ENCODE measurements at regions not wholly inside any gene's neighbourhood (a gene's known extent, or its start where the extent isn't known, plus 50 kb on each side); places are given as distances from the start of the nearest gene placed in this dataset.
A peak's percentile ranks its signal among the peaks of the same experiment; 100 is the strongest.
"Not testable (repeated sequence)": the region's sequence is repeated elsewhere in the genome, so short reads cannot be mapped to it uniquely, and the experiment has no call there.

- no CpG with 5 or more reads among the region's 3 CpGs for WGBS (ENCODE audit: insufficient coverage, low coverage, low lambda C conversion rate, missing lambda C conversion rate)
- intact Hi-C loops (cut with DNase I) = not testable (repeated sequence)
Measured at GRCh38 chr2:89106369-89107019, 415.0 kb downstream of the RPIA start.

DNA sequence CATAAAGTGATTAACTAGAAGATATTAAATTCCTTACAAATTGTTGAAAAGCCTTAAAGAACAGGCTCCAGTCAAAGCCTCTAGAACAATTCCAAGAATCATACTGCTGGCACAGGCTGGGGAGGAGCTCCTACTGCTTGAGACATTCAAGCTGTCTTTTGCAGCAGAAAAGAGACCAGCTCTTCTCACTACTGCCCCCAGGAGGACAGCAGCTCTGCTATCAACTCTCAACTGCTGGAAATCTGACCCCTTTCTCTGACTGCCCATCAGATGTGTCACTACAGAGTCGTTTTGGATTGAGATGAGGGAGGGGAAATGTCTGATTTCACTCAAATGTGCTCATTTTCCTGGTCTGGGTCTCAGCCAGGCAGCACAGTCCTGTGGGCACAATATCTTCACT, 421.0 kb downstream of the RPIA start:
- H3K27ac ChIP-seq; H3K4me3 ChIP-seq; H3K36me3 ChIP-seq; intact Hi-C loops (cut with DNase I); H3K27me3 ChIP-seq; DNase-seq; H3K4me1 ChIP-seq; H3K9me3 ChIP-seq: not testable (repeated sequence)
- TF ChIP-seq, protein P1, sequence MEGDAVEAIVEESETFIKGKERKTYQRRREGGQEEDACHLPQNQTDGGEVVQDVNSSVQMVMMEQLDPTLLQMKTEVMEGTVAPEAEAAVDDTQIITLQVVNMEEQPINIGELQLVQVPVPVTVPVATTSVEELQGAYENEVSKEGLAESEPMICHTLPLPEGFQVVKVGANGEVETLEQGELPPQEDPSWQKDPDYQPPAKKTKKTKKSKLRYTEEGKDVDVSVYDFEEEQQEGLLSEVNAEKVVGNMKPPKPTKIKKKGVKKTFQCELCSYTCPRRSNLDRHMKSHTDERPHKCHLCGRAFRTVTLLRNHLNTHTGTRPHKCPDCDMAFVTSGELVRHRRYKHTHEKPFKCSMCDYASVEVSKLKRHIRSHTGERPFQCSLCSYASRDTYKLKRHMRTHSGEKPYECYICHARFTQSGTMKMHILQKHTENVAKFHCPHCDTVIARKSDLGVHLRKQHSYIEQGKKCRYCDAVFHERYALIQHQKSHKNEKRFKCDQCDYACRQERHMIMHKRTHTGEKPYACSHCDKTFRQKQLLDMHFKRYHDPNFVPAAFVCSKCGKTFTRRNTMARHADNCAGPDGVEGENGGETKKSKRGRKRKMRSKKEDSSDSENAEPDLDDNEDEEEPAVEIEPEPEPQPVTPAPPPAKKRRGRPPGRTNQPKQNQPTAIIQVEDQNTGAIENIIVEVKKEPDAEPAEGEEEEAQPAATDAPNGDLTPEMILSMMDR (IDR thresholded peaks at IDR 0.05) = peak in 3 of 4 donors; percentile 17 to 37 (median 32)
- 0% methylated on average over 1 of the region's 1 CpG for whole genome bisulfite sequencing (ENCODE audit: insufficient coverage, low coverage, low lambda C conversion rate, missing lambda C conversion rate)
- peak in 1 of 4 donors; percentile 24 for ATAC-seq

More at GRCh38 chr2:89106369-89107019, 415.0 kb downstream of the RPIA start:
- not testable (repeated sequence) for H3K36me3 ChIP-seq, H3K27ac ChIP-seq, H3K4me3 ChIP-seq, DNase-seq, H3K4me1 ChIP-seq, H3K9me3 ChIP-seq, H3K27me3 ChIP-seq, ATAC-seq

GRCh38 chr2:89113286-89113685, 421.8 kb downstream of the RPIA start:
- H3K27me3 ChIP-seq; H3K4me3 ChIP-seq; H3K4me1 ChIP-seq; DNase-seq; intact Hi-C loops (cut with DNase I); H3K9me3 ChIP-seq; H3K27ac ChIP-seq; H3K36me3 ChIP-seq; ATAC-seq: not testable (repeated sequence)

DNA sequence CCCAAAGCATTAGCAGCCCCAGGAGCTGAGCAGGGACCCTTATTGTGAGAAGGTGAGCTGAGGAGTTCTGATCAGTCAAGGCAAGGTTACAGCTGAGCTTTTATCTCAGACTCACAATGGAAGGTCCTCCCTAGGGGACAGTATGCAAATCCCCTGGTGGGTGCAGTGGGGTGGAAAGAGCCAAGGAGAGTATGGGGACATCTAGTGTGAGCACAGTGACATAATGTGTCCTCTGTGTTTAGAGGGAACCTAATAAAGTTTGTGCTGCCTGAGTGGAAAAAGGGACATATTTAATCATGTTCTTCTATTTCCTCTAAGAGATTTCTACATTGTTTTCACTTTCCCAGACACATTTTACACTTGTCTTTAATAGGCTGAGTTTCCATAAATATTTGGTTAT, 438.0 kb downstream of the RPIA start:
- DNase-seq; H3K4me1 ChIP-seq; H3K27me3 ChIP-seq; H3K9me3 ChIP-seq; H3K4me3 ChIP-seq; intact Hi-C loops (cut with DNase I); H3K36me3 ChIP-seq; H3K27ac ChIP-seq; ATAC-seq: not testable (repeated sequence)

GRCh38 chr2:89130665-89131308, 439.3 kb downstream of the RPIA start:
- WGBS (ENCODE audit: insufficient coverage, low coverage, low lambda C conversion rate, missing lambda C conversion rate) = 61% methylated on average over 8 of the region's 10 CpGs
- H3K27me3 ChIP-seq; H3K4me3 ChIP-seq; ATAC-seq; H3K4me1 ChIP-seq; H3K27ac ChIP-seq; DNase-seq; H3K9me3 ChIP-seq; intact Hi-C loops (cut with DNase I); H3K36me3 ChIP-seq: not testable (repeated sequence)

GRCh38 chr2:89142959-89143358, 451.5 kb downstream of the RPIA start:
- H3K9me3 ChIP-seq; H3K36me3 ChIP-seq; intact Hi-C loops (cut with DNase I); H3K27me3 ChIP-seq; ATAC-seq; H3K27ac ChIP-seq; H3K4me1 ChIP-seq; H3K4me3 ChIP-seq; DNase-seq: not testable (repeated sequence)
- WGBS (ENCODE audit: insufficient coverage, low coverage, low lambda C conversion rate, missing lambda C conversion rate) = 39% methylated on average over 4 of the region's 5 CpGs

GRCh38 chr2:89145342-89145741, 453.9 kb downstream of the RPIA start:
- H3K27ac ChIP-seq; H3K36me3 ChIP-seq; H3K27me3 ChIP-seq; intact Hi-C loops (cut with DNase I); H3K4me3 ChIP-seq; H3K4me1 ChIP-seq; DNase-seq; H3K9me3 ChIP-seq: not testable (repeated sequence)
- peak in 1 of 4 donors; percentile 59 for ATAC-seq
- WGBS (ENCODE audit: insufficient coverage, low coverage, low lambda C conversion rate, missing lambda C conversion rate) = 100% methylated on average over 1 of the region's 1 CpG

GRCh38 chr2:89148256-89148655, 456.8 kb downstream of the RPIA start:
- H3K27ac ChIP-seq; intact Hi-C loops (cut with DNase I); H3K4me3 ChIP-seq; H3K36me3 ChIP-seq; ATAC-seq; H3K9me3 ChIP-seq; H3K4me1 ChIP-seq; DNase-seq; H3K27me3 ChIP-seq: not testable (repeated sequence)
- WGBS (ENCODE audit: insufficient coverage, low coverage, low lambda C conversion rate, missing lambda C conversion rate) = 50% methylated on average over 2 of the region's 2 CpGs

DNA sequence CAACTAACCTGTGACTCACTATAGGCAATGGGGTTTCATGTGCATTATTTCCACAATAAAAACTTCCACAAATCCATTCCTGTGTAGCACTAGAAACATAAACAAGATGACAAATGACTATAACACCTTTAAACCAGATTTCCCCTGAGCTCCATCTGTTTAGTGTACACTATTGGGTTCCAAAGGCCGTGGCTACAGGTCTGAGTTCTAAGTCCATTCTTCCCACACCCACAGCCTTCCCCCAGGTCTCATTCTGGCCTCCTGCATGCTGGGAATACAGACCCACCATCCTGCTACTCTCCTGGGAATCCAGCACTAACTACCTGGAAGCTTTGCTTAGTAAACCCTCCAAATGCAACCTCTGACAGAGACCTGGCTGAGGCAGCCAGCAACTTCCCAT, 460.2 kb downstream of the RPIA start:
- H3K4me1 ChIP-seq; H3K27ac ChIP-seq; H3K9me3 ChIP-seq; intact Hi-C loops (cut with DNase I); H3K4me3 ChIP-seq; H3K27me3 ChIP-seq; H3K36me3 ChIP-seq; DNase-seq: not testable (repeated sequence)
- WGBS (ENCODE audit: insufficient coverage, low coverage, low lambda C conversion rate, missing lambda C conversion rate) = no CpG with 5 or more reads among the region's 1 CpG
- peak; percentile 57 to 72 (median 59) for ATAC-seq

DNA sequence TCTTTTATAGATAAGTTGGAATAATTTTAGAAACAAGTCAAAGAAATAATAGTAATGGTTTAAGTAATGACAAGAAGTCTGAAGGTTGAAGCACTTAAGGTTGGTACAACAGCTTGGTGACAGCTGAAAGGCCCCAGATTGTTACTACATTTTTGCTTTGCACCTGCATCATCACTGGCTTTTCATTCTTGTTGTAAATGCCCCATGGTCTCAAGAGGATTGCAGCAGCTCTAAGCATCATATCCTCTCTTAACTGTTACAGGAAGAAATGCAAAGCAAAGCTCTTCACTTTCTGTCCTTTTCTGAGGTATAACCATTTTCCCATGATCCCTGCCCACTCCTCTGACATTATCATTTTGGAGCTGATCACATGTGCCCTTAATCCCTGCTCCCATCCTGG, 461.0 kb downstream of the RPIA start:
- DNase-seq; H3K4me3 ChIP-seq; intact Hi-C loops (cut with DNase I); H3K4me1 ChIP-seq; ATAC-seq; H3K9me3 ChIP-seq; H3K27ac ChIP-seq; H3K27me3 ChIP-seq; H3K36me3 ChIP-seq: not testable (repeated sequence)

DNA sequence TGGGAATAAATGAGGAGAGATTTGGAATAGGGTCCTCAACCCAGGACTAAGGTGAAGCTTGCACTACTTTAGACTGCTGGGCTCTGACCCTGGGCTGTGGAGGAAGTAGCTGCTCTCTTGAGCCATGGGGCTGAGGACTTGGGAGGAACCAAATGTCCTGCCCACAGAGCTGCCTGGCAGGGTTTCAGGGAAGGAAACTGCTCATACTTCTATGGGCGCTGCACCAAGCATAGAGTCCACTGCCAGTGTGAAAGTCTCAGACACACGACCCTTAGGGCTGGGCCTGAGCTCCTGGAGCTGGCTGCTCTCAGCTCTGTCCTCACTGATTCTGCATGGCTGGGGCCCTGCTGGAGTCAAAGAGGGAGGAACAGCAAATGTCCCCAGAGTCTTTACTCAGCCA, 461.7 kb downstream of the RPIA start:
- DNase-seq; H3K27ac ChIP-seq; intact Hi-C loops (cut with DNase I); H3K27me3 ChIP-seq; H3K9me3 ChIP-seq; H3K4me1 ChIP-seq; H3K4me3 ChIP-seq; H3K36me3 ChIP-seq: not testable (repeated sequence)
- no CpG with 5 or more reads among the region's 2 CpGs for WGBS (ENCODE audit: insufficient coverage, low coverage, low lambda C conversion rate, missing lambda C conversion rate)
- ATAC-seq = peak in 3 of 4 donors; percentile 28 to 44 (median 35)
